NB4 (cell line): ENCODE measurements at regions not wholly inside any gene's neighbourhood (a gene's known extent, or its start where the extent isn't known, plus 50 kb on each side); places are given as distances from the start of the nearest gene placed in this dataset.
"Not testable (repeated sequence)": the region's sequence is repeated elsewhere in the genome, so short reads cannot be mapped to it uniquely, and the experiment has no call there.

Experiments
- CTCF ChIP-seq: IDR thresholded peaks from one replicate; pipeline ENCODE4 v1.5.1; 2012; ENCODE audit warnings: low read depth, low read length
- MAX ChIP-seq: IDR thresholded peaks from 2 replicates; pipeline ENCODE4 v1.6.1; 2011; ENCODE audit warnings: low read depth, low read length
- POLR2A ChIP-seq: IDR thresholded peaks from 2 replicates; pipeline ENCODE4 v1.6.1; 2011; ENCODE audit warnings: mild to moderate bottlenecking; ENCODE audit not compliant: insufficient read length; ENCODE audit errors: extremely low read depth

GRCh38 chr6:87752503-87752902 is 50.5 kb upstream of the AKIRIN2 start:
- not testable (repeated sequence) for TF ChIP-seq CTCF, POLR2A, MAX
